Colonic mucosa (tissue), 4 donors: ENCODE measurements at regions not wholly inside any gene's neighbourhood (a gene's known extent, or its start where the extent isn't known, plus 50 kb on each side); places are given as distances from the start of the nearest gene placed in this dataset.
A peak's percentile ranks its signal among the peaks of the same experiment; 100 is the strongest.

Source experiments
- DNase-seq: peaks from one replicate; pipeline ENCODE4 v3.0.0-alpha.2; 2020
- H3K27ac ChIP-seq: fragments of 200-600 bp; one replicate; pipeline ENCODE4 v1.8.0; 2021
- H3K27me3 ChIP-seq: fragments of 200-600 bp; one replicate; pipeline ENCODE4 v1.8.0; 2021
- H3K36me3 ChIP-seq: fragments of 200-600 bp; one replicate; pipeline ENCODE4 v1.8.0; 2021
- H3K4me1 ChIP-seq: fragments of 200-600 bp; one replicate; pipeline ENCODE4 v1.8.0; 2021; ENCODE audit warnings: mild to moderate bottlenecking
- H3K4me3 ChIP-seq: fragments of 200-600 bp; one replicate; pipeline ENCODE4 v1.8.0; 2021
- H3K9ac ChIP-seq, 2 donors: one replicate each; pipeline ENCODE4 v1.7.0; 2013; ENCODE audit warnings: control low read depth in 2 of 2, low read depth in 2 of 2, low read length in 2 of 2
- H3K9me3 ChIP-seq: fragments of 200-600 bp; one replicate; pipeline ENCODE4 v1.8.0; 2021
- intact Hi-C: fragments of 100-400 bp; cut with DNase I; formaldehyde crosslinking; loops from one replicate; pipeline ENCODE4 v1.14.1; 2022
- TF ChIP-seq, protein P1 (sequence below): fragments of 200-600 bp; IDR thresholded peaks from one replicate; pipeline ENCODE4 v1.8.0; 2022; ENCODE audit warnings: antibody characterized with exemption, mild to moderate bottlenecking
- donor health status: healthy.
- donor health status: DM: no; HTN: no; CAD: no.
- donor health status: DM: no; HTN: no; CAD: no.

DNA sequence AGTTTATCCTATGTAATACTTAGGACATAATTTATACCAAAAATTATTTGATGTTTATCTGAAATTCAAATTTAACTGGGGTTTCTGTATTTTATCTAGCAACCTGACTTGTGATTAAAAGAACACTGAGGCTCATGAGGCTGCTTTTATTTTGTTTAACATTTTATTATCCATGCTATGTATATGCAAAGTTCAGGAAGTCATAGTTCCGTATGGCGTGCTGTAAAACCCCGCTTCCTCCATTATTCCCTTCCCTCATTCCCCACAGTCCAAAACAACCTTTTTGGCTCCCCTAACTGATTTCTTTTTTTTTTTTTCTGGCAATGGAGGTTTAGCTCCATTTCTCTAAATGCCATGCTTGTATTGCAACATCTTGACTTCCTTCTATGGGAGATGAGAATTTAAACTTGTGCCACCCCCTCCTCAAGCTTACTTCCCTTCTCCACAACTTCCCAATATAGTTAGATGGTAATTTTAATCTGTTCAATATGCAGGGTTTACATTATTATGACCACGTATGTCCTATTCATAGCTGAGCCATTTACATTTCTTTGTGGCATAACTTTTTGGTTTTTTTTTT lies 138.0 kb upstream of the DNAH14 start:
- no peak for DNase-seq

DNA sequence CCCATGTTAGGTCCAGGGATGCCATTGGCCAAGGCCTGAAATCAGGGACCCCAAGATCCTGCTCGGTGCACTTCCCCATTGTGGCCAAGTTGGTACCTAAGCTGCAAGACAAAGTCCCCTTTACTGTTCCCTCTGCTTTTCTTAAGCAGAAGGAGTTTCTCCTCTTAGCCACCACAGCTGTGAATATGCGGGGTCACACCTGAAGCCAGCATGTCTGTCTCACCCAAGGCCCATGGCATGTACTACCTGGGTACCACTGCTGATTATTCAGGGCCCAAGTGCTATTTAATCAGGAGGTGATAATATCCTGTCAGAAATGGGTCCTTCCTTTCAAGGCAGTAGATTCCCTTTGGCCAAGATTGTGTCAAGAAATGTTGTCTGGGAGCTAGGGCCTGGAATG lies 133.9 kb upstream of the DNAH14 start:
- Histone ChIP-seq H3K9ac (no peak overlapping the region), H3K36me3 (no peaks in the 10 kb centered on the region), H3K9me3 (no peaks in the 10 kb centered on the region), H3K4me1 (no peaks in the 10 kb centered on the region), H3K27ac (no peak overlapping the region), H3K4me3 (no peak overlapping the region), H3K27me3 (no peaks in the 10 kb centered on the region)
- intact Hi-C loops = no loop called here
- no peak for DNase-seq
- TF ChIP-seq, protein P1, sequence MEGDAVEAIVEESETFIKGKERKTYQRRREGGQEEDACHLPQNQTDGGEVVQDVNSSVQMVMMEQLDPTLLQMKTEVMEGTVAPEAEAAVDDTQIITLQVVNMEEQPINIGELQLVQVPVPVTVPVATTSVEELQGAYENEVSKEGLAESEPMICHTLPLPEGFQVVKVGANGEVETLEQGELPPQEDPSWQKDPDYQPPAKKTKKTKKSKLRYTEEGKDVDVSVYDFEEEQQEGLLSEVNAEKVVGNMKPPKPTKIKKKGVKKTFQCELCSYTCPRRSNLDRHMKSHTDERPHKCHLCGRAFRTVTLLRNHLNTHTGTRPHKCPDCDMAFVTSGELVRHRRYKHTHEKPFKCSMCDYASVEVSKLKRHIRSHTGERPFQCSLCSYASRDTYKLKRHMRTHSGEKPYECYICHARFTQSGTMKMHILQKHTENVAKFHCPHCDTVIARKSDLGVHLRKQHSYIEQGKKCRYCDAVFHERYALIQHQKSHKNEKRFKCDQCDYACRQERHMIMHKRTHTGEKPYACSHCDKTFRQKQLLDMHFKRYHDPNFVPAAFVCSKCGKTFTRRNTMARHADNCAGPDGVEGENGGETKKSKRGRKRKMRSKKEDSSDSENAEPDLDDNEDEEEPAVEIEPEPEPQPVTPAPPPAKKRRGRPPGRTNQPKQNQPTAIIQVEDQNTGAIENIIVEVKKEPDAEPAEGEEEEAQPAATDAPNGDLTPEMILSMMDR = no peak

More for the DNA sequence above, 138.0 kb upstream of the DNAH14 start:
- Histone ChIP-seq H3K27me3 (no peaks in the 10 kb centered on the region), H3K9ac (no peak overlapping the region), H3K27ac (no peak overlapping the region), H3K4me1 (no peaks in the 10 kb centered on the region), H3K36me3 (no peaks in the 10 kb centered on the region), H3K9me3 (no peaks in the 10 kb centered on the region), H3K4me3 (no peak overlapping the region)
- intact Hi-C loops = no loop called here
- TF ChIP-seq, protein P1 = no peak

DNA sequence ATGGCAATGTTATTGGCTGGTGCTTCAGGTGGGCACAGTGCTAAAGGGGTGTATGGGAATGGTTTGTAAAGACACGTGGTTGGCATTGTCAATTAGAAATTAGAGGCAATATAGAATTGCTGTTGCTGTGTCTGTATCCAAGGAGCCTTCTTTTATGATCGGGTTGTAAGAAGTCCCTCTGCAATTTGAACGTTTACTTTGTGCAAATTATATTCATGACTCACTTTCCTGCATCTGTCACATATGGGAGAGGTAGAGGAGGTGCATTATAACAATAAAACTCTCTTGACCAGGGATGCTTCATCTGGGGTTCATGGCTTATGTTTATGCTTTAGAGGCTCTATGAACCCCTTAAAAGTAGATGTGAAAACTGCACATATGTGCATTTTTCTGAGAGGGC lies 130.4 kb upstream of the DNAH14 start:
- DNase-seq = no peak
- H3K9ac ChIP-seq = no peak overlapping the region
- no peaks in the 10 kb centered on the region for H3K4me1 ChIP-seq
- no peaks in the 10 kb centered on the region for H3K36me3 ChIP-seq
- TF ChIP-seq, protein P1 = no peak
- H3K4me3 ChIP-seq = no peak overlapping the region
- H3K27ac ChIP-seq = peak overlapping the region; percentile 5
- no peaks in the 10 kb centered on the region for H3K27me3 ChIP-seq
- intact Hi-C loops = no loop called here
- H3K9me3 ChIP-seq = no peaks in the 10 kb centered on the region

DNA sequence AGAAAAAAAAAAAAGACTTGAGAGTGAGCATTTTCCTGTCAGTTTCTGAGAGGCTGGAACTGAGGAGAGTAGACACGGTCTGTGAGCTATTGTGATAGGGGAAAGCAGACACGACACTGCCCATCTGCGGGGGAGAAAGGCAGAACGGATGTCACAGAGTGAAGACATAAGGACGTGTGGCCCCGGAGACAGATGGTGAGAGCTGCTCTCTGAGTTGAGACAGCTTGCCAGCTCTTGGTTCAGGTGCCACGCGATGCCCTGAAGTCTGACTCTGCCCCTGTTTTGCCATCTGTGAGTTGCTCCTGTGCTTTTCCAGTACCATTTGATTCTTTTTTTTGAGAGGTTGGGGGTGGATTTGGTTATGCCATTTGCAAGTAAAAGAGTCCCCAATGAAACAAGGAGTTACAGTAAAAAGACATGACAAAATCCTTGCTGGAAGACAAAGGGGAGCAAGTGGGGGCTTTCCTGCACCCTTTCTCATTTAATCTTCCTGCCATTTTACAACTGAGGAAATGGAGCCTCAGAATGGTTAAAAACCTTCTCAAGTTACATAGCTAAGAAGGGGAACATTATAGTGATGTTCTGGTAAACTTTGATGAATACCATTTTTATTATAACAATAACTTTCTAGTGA lies 128.9 kb upstream of the DNAH14 start:
- H3K4me1 ChIP-seq = no peaks in the 10 kb centered on the region
- TF ChIP-seq, protein P1 = no peak
- H3K4me3 ChIP-seq = no peak overlapping the region
- DNase-seq = no peak
- intact Hi-C loops = no loop called here
- H3K27ac ChIP-seq = no peak overlapping the region
- H3K36me3 ChIP-seq = no peaks in the 10 kb centered on the region
- no peaks in the 10 kb centered on the region for H3K9me3 ChIP-seq
- no peak overlapping the region for H3K9ac ChIP-seq
- H3K27me3 ChIP-seq = no peaks in the 10 kb centered on the region

DNA sequence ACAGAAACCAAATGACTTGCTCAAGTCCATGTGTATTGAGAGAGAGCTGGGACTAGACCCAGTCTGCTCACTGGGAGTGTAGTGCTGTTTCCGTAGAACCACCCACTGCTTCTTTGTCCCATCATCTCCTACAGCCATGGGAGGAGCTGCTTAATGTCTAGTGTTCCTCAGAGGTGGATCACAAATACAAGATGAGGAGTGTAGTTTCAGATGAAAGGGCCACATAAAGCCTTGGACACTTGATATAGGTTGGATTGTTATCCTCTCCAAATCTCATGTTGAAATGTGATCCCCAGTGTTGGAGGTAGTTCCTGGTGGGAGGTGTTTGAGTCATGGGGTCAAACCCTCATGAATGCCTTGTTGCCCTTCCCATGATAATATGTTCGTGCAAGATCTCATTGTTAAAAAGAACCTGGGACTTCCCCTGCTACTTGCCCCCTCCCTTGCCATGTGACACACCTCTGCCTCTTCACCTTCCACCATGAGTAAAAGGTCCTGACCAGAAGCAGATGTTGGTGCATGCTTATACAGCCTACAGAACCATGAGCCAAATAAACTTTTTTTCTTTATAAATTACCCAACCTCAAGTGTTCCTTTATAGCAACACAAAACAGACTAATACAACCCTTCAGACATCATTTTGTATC lies 127.5 kb upstream of the DNAH14 start:
- Histone ChIP-seq H3K27ac (no peak overlapping the region), H3K9ac (no peak overlapping the region), H3K27me3 (no peaks in the 10 kb centered on the region), H3K4me3 (no peak overlapping the region), H3K36me3 (no peaks in the 10 kb centered on the region), H3K4me1 (no peaks in the 10 kb centered on the region), H3K9me3 (no peaks in the 10 kb centered on the region)
- intact Hi-C loops = no loop called here
- DNase-seq = no peak
- TF ChIP-seq, protein P1 = no peak
